Activated T-helper 9 cell treated with anti-CD3 and anti-CD28 coated beads, Interleukin-2, amount 50 U/mL, for 16 hours (primary cell): ENCODE measurements at regions not wholly inside any gene's neighbourhood (a gene's known extent, or its start where the extent isn't known, plus 50 kb on each side); places are given as distances from the start of the nearest gene placed in this dataset.

Experiments used
- DNase-seq: peaks from one replicate; pipeline ENCODE4 v3.0.0-alpha.2; 2020; ENCODE audit warnings: low read depth

- DNase-seq, result no peak
These were observed 50.5 kb upstream of the ZNF438 start for GRCh38 chr10:31081937-31082840.

- peak; percentile 29 for DNase-seq
These were observed 52.1 kb upstream of the ZNF438 start for GRCh38 chr10:31083765-31084184.

DNA sequence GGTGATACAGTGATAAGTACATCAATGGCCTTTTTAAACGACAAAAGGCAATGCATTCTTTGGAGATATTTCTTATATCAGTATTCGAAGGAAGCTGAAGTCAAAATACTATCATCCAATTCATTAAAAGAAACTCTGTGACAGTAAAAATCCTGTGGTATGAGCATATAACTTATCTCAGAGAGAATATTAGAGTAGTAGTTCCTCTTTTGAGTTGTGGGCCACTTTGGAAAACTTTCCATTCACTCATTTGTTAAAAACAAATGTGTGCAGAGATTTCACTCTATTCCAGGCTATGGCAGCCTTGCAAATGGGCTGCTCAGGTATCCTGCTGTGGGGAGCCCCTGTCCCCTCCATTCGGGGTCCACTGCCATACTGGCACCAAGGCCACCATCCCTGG is 55.3 kb upstream of the ZNF438 start:
- no peak for DNase-seq

DNA sequence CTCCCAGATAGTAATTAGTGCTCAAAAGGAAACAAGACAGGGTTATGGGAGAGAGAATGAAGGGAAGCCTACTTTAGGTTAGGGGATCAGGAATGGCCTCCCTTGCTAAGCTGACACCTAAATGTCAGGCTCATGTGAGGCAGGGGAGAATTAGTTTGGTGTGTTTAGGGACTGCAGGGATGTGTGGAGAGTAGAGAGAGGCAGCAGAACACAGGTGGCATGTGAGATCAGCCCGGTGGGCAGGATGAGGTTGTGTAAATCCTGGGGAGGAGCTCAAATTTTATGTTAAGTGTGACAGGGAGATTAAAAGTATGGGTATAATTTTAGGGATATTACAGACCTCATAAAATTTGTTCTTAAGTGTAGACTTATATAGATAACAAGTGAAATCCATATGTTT is 56.2 kb upstream of the ZNF438 start:
- no peak for DNase-seq

GRCh38 chr10:31090894-31091607 is 59.4 kb upstream of the ZNF438 start:
- no peak for DNase-seq

DNA sequence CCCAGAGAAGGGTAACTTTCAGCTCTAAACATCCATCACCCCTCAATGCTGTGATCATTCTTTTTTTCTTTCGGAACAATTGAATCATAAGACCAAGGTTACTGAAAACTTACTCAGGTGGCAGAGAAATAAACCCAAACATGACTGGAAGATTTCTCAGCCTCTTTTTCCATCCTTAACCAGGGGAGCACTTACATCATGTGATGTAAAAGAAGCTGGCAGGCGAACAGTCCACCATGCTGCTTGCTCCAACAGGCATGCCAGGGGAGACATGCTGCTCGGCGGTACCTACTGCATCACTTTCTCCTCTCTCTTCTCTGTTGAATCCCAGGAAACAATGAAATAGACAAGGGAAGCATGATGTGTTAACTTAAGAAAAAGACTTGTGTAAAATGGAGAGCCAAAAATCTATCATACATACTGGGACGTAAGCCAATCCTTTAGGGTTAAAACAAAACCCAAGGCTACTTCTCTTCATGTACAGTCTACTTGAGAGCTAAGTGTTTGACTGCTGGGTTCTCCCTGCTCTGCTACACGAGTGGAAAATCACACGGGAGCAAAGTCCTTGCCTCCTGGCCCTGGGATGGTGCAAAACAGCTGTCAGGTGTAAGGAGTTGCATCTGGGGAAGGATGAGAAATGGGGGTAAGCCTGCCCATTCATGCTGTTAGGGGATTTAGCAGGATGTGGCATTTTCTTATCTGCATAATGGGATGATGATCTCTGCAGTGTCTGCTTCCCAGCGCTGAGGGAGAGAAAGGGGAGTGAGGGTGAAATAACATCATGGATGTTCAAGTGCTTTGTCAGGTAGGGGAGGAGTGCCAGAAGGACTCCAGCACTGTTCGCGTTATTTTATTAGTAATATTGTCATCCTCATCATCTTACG is 64.3 kb upstream of the ZNF438 start:
- DNase-seq, result no peak

DNA sequence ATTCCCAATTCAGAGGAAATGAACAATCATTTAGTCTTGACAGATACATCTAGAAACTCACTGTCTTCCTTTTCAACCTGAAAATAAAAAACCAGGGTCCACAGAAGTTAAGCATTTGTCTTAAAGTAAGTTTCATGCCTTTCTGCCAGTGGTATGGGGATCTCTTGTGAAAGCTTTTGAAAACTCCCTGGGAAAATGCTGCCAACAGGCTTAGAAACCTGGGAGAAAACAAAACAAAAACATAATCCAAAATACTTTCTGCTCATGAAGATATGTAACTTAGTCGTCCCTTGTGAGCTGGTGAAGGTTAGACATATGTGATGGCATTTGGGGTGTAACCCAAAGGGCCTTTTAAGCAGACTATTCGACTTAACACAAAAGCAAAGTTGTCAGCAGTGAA is 66.4 kb upstream of the ZNF438 start:
- no peak for DNase-seq

DNA sequence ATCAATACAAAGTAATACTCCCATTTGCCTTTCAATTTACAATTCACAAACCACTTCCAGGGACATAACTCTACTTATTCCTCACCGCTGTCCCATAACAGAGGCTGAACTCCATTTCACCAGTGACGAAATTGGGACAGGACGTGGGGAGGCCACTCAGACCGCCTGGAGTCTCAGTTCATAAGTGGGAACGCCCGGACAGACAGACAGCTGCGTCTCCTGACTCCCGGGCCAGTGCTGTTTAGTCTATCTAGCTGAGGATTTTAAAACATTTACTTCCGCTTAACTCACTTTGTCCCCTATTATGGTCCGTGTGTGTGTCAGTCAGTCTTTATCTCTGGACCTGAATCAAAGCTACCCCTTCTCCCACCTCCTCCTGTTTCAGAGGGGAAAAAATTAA is 67.4 kb upstream of the ZNF438 start:
- DNase-seq, result no peak

DNA sequence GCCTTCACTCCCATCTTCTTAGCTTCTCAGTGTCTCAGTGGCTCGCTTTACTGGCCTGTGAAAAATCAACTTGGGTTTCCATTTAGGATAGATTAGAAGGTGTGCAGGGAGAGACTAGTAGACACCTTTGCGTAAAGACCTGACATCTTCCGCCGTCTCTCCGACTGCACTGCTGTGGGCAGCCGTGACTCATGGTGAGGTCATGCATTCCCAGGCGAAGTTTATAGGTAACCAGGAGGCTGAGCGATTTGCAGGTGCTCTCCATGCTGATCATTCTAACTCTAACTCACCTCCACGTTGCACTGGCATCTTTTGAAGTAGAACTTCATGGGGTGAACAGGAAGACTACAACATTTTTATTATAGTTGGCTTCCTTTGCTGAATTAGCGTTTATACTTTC is 68.0 kb upstream of the ZNF438 start:
- DNase-seq, result peak; percentile 26

DNA sequence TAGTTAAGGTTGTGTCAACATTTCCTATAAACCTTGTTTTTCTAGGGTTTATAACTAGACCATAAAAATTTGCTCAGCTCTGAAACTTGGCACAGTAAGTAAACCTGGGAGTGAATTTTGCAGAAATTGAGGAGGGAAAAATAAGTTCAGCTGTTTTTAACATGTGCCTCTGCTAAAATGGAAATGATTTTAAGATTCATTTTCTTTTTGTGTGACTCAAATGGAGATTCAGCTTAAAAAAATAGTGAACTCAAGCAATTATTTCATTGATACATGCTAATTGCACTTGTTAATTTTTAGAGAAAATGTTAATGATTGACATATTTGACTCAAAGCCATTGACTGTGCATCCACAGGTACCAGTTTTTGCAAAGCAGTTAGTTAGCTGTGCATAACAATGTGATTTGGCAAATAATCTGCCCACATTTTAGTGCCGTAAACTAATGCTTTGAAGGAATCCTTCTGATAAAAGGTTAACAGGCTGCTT is 68.5 kb upstream of the ZNF438 start:
- DNase-seq, result no peak

DNA sequence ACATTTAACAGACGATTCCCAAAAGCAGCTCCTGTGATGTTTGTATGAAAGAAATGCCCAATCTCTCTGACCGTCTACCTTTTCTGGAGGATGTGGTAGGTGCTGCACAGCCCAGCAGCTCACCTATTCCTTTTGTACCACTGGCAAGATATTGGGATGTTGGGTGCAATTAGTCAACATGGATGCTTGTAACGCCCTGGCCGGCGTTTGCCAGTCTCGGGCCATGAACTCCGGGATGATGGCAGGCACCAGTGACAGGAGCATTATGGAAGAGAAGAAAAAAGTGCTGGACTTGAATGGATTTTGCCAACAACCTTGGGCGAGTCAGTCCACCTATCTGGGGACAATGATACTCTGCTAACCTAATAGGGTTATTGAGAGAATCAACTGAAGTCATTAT is 69.0 kb upstream of the ZNF438 start:
- DNase-seq, result no peak

DNA sequence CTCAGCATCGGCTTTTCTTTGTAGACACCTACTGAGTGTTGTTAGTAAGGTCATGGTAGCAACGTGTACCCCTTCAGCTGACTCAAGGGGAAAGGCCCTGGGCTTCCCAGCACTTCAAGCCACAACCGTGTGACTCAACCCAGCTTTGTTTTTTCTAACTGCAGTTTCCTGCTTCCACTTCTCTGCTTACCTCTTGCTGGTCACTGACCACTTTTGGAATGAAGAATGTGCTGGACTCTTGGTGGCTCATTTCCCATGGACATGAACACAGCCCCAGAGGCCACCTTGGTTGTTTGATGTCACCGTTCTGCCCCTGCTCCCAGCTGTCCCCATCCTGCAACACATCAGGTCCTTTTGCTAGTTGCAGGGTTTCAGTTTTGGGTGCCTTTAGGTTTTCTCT is 69.5 kb upstream of the ZNF438 start:
- DNase-seq, result peak; percentile 49

- DNase-seq, result no peak
These were observed 70.8 kb upstream of the ZNF438 start for GRCh38 chr10:31102421-31102820.

DNA sequence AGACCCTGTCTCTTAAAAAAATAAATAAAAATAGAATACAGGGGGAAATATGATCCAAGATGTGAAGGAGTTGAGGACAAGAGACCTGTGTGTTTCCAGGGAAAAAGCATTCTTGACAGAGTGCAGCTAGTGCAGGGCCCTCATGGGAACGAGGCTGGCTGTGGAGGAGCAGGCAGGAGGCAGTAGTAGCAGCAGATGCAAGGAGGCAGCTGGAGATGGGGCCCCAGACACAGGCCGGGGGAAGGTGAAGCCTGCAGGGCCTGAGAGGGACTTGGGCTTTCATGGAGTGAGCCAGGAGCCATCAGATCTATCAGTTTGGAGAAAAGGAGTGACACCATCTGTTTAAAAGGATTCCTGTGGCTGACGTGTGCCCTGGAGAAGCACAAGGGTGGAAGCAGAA is 71.4 kb upstream of the ZNF438 start:
- DNase-seq, result no peak

GRCh38 chr10:31112961-31113360 is 81.3 kb upstream of the ZNF438 start:
- DNase-seq, result no peak

DNA sequence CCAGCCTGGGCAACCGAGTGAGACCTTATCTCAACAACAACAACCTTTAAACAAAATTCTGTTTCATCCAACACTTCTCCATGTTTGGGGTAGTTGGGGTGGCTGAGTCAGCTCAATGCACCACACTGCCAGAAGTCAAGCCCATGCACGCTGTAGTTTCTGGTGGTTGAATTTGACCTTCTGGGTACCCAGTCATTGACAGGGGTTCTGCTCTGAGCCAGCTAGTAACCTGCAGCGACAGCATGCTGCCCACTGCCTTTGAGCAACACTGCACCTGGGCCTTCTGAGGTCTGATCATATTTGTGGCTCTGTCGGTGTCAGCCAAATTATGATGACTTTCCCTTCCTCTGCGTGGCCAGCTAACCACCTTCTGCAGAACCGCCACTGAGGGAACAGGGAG is 84.6 kb upstream of the ZNF438 start:
- DNase-seq, result no peak

DNA sequence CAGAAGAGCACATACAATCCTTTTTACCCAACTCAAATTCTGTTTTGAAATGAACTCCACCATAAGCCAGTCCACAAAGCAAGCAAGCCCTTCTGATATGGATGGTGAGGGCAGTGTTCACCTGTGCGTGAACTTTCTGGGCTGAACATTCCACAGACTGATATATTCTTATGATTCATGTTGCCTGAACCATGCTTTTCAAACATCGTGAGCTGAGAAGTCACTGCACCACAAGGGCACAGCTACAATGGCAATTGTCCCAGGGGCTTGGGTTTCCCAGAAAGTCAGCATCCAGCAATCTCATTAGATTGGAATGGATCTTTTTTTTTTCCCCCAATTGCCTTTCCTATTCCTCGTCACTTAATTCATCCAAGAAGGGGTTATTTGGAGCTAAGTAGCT is 86.9 kb upstream of the ZNF438 start:
- no peak for DNase-seq

- no peak for DNase-seq
These were observed 88.7 kb upstream of the ZNF438 start for GRCh38 chr10:31120392-31120791.

- DNase-seq, result no peak
These were observed 89.5 kb upstream of the ZNF438 start for GRCh38 chr10:31120961-31121685.

DNA sequence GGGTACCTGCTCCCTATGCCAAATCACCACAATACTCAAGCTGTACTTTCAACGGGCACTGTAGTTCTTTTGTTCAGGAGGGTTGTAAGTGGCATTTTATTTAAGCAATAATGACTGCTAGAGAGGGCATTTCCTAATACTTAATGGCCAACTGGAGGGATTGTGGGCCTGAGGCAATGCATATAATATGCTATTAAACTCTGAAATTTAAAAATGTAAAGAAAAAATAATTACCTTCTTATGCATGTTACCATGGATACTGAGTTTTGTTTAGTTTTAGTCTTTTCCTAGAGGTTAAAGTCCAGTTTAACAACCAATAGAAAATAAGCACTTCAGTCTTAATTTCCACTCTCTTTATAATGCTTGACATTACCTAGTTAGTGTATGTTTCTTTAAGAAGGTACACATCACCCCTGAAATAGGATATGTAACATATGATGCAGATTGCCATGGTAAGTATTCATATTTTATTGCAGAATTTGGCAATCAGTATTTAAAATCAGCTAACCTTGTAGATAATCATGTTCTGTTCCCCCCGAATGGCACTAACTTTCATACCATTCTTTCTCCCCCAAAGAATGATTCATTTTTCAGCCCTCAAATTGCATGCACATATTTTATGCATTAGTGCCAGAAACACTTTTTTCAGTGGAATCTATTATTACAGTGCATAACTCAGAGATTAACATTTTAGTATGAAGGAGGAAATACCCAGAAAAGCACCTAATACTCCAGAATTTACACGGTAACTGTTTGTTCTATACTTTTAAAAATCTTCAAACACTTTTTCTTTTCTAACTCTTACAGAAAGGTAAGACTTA is 90.3 kb upstream of the ZNF438 start:
- no peak for DNase-seq

DNA sequence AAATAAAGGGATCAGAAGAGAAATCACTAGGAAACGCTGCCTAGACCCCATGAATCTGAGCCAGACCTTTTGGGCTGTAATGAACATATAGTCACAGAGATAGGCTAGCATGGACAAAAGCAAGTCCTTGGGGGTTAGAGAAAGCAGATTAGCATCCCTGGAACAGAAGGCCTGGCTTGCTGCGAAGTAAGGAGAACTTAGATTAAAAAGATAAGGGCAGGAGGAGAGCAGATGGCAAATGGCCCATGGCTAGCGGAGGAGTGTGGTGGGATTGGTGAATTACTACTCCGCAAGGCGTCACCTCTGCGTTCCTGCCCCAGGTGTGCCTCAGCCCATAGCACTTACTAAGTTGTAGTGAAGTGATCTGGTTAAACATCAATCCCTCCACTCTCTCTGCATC is 92.3 kb upstream of the ZNF438 start:
- no peak for DNase-seq
